H9 (cell line): ENCODE measurements at regions not wholly inside any gene's neighbourhood (a gene's known extent, or its start where the extent isn't known, plus 50 kb on each side); places are given as distances from the start of the nearest gene placed in this dataset.

Experiments used
- DNase-seq: peaks from one replicate; pipeline ENCODE4 v3.0.0-alpha.2; 2017
- H2AFZ ChIP-seq: one replicate; pipeline ENCODE4 v1.6.1; 2013; ENCODE audit warnings: mild to moderate bottlenecking, low read length, control low read depth, moderate library complexity
- H2AK5ac ChIP-seq: 2 replicates; pipeline ENCODE4 v1.6.1; 2013; ENCODE audit warnings: low read length, control low read depth, mixed read lengths; ENCODE audit not compliant: insufficient read length
- H2BK120ac ChIP-seq: one replicate; pipeline ENCODE4 v1.6.1; 2013; ENCODE audit warnings: low read depth, mild to moderate bottlenecking, low read length, control low read depth, inconsistent platforms; ENCODE audit not compliant: poor library complexity, severe bottlenecking
- H2BK12ac ChIP-seq: 2 replicates; pipeline ENCODE4 v1.6.1; 2013; ENCODE audit warnings: low read length, control low read depth, mixed read lengths, low read depth; ENCODE audit not compliant: insufficient read length
- H2BK15ac ChIP-seq: 2 replicates; pipeline ENCODE4 v1.6.1; 2013; ENCODE audit warnings: low read depth, low read length, control low read depth
- H2BK20ac ChIP-seq: one replicate; pipeline ENCODE4 v1.6.1; 2013; ENCODE audit warnings: low read depth, mild to moderate bottlenecking, low read length, control low read depth, inconsistent platforms; ENCODE audit not compliant: poor library complexity, severe bottlenecking
- H2BK5ac ChIP-seq: 2 replicates; pipeline ENCODE4 v1.6.1; 2013; ENCODE audit warnings: low read length, control low read depth, mixed read lengths; ENCODE audit not compliant: insufficient read length
- H3K14ac ChIP-seq: 2 replicates; pipeline ENCODE4 v1.6.1; 2013; ENCODE audit warnings: low read length, control low read depth; ENCODE audit not compliant: insufficient read depth
- H3K18ac ChIP-seq: 2 replicates; pipeline ENCODE4 v1.6.1; 2013; ENCODE audit warnings: low read depth, mild to moderate bottlenecking, mixed read lengths, low read length, control low read depth; ENCODE audit not compliant: insufficient read length
- H3K23ac ChIP-seq: 2 replicates; pipeline ENCODE4 v1.6.1; 2013; ENCODE audit warnings: low read length, control low read depth, mixed read lengths, low read depth; ENCODE audit not compliant: insufficient read length
- H3K23me2 ChIP-seq: 2 replicates; pipeline ENCODE4 v1.6.1; 2013; ENCODE audit warnings: low read depth, mild to moderate bottlenecking, mixed read lengths, low read length, control low read depth; ENCODE audit not compliant: insufficient read length, poor library complexity, severe bottlenecking
- H3K27ac ChIP-seq: 2 replicates; pipeline ENCODE4 v1.5.1; 2013; ENCODE audit warnings: low read length, control low read depth, mixed read lengths, low read depth; ENCODE audit not compliant: insufficient read length
- H3K27me3 ChIP-seq: 2 replicates; pipeline ENCODE4 v1.6.1; 2013; ENCODE audit warnings: low read length, control low read depth, inconsistent platforms; ENCODE audit not compliant: insufficient read depth
- H3K4ac ChIP-seq: 2 replicates; pipeline ENCODE4 v1.6.1; 2013; ENCODE audit warnings: low read depth, mild to moderate bottlenecking, control low read depth, inconsistent platforms, low read length, moderate library complexity
- H3K4me1 ChIP-seq: 2 replicates; pipeline ENCODE4 v1.6.1; 2013; ENCODE audit warnings: low read length, control low read depth, inconsistent platforms; ENCODE audit not compliant: insufficient read depth
- H3K4me2 ChIP-seq: 2 replicates; pipeline ENCODE4 v1.6.1; 2013; ENCODE audit warnings: low read length, control low read depth, mixed read lengths; ENCODE audit not compliant: insufficient read length, insufficient read depth
- H3K56ac ChIP-seq: 2 replicates; pipeline ENCODE4 v1.6.1; 2013; ENCODE audit warnings: low read depth, mild to moderate bottlenecking, mixed read lengths, low read length, control low read depth; ENCODE audit not compliant: insufficient read length
- H3K79me1 ChIP-seq: 2 replicates; pipeline ENCODE4 v1.6.1; 2013; ENCODE audit warnings: low read depth, mild to moderate bottlenecking, moderate library complexity, low read length, control low read depth, inconsistent platforms; ENCODE audit not compliant: insufficient read depth, poor library complexity, severe bottlenecking
- H3K79me2 ChIP-seq: 2 replicates; pipeline ENCODE4 v1.6.1; 2013; ENCODE audit warnings: low read length, control low read depth, inconsistent platforms; ENCODE audit not compliant: insufficient read depth
- H3K9ac ChIP-seq: 2 replicates; pipeline ENCODE4 v1.6.1; 2013; ENCODE audit warnings: low read length, control low read depth, mixed read lengths; ENCODE audit not compliant: insufficient read length; ENCODE audit errors: extremely low read depth
- H3K9me3 ChIP-seq: one replicate; pipeline ENCODE4 v1.6.1; 2013; ENCODE audit warnings: low read depth, low read length, inconsistent platforms; ENCODE audit not compliant: control insufficient read depth
- H3T11ph ChIP-seq: one replicate; pipeline ENCODE4 v1.6.1; 2013; ENCODE audit warnings: mild to moderate bottlenecking, low read length, control low read depth, inconsistent platforms
- H4K20me1 ChIP-seq: one replicate; pipeline ENCODE4 v1.6.1; 2013; ENCODE audit not compliant: control insufficient read depth, insufficient read length, insufficient read depth
- H4K5ac ChIP-seq: 2 replicates; pipeline ENCODE4 v1.6.1; 2013; ENCODE audit warnings: low read depth, mild to moderate bottlenecking, mixed read lengths, low read length, control low read depth; ENCODE audit not compliant: insufficient read length
- H4K8ac ChIP-seq: replicated peaks from 2 replicates; pipeline ENCODE4 v1.6.1; 2013; ENCODE audit warnings: low read length, control low read depth, mixed read lengths, low read depth; ENCODE audit not compliant: insufficient read length
- H4K91ac ChIP-seq: 2 replicates; pipeline ENCODE4 v1.6.1; 2013; ENCODE audit warnings: low read depth, mild to moderate bottlenecking, moderate library complexity, mixed read lengths, low read length, control low read depth; ENCODE audit not compliant: insufficient read length
- H3K27ac Mint-ChIP-seq, 3 experiments: 2 replicates in 2 of 3; 3 replicates in 1 of 3; pipeline ENCODE4 v1.8.0; 2020 to 2021; ENCODE audit warnings: mixed read lengths in 3 of 3, mild to moderate bottlenecking in 1 of 3, moderate library complexity in 1 of 3
- H3K27me3 Mint-ChIP-seq: 2 replicates; pipeline ENCODE4 v1.8.0; 2021; ENCODE audit warnings: low read depth, mild to moderate bottlenecking, moderate library complexity, mixed read lengths
- H3K36me3 Mint-ChIP-seq, 3 experiments: 2 replicates in 2 of 3; 3 replicates in 1 of 3; pipeline ENCODE4 v1.8.0; 2020 to 2021; ENCODE audit warnings: low read depth in 3 of 3, mixed read lengths in 3 of 3; ENCODE audit not compliant: insufficient read depth in 1 of 3
- H3K4me1 Mint-ChIP-seq, 2 experiments: 2 replicates each; pipeline ENCODE4 v1.8.0; 2020; ENCODE audit warnings: mixed read lengths in 2 of 2
- H3K4me3 Mint-ChIP-seq, 2 experiments: 2 replicates in 1 of 2; 3 replicates in 1 of 2; pipeline ENCODE4 v1.8.0; 2020 to 2021; ENCODE audit warnings: mild to moderate bottlenecking in 2 of 2, mixed read lengths in 2 of 2, moderate library complexity in 1 of 2
- H3K9me3 Mint-ChIP-seq, 2 experiments: 2 replicates in 1 of 2; 3 replicates in 1 of 2; pipeline ENCODE4 v1.8.0; 2020; ENCODE audit warnings: mild to moderate bottlenecking in 2 of 2, mixed read lengths in 2 of 2, moderate library complexity in 1 of 2
- CTCF ChIP-seq: fragments of 200-600 bp; sonication (generic); conservative IDR thresholded peaks from 3 replicates; pipeline ENCODE4 v1.8.0; 2021; ENCODE audit warnings: antibody characterized with exemption, mild to moderate bottlenecking
- WGBS: extraction: QIAGEN DNeasy Blood & Tissue Kit; methylation state at CpG from one replicate; pipeline ENCODE4 v1.1.7; 2013; ENCODE audit warnings: missing lambda C conversion rate, low lambda C conversion rate, mixed read lengths; ENCODE audit not compliant: insufficient read length; ENCODE audit errors: extremely low coverage; 5-methylcytosine and 5-hydroxymethylcytosine counted together

GRCh38 chr10:81524467-81524866, 350.5 kb upstream of the NRG3 start:
- Histone ChIP-seq H3K79me2 (no peaks in the 10 kb centered on the region), H3K79me1 (no peaks in the 10 kb centered on the region), H4K8ac (no peak overlapping the region), H3K9me3 (no peaks in the 10 kb centered on the region), H2BK12ac (no peak overlapping the region), H2AK5ac (no peak overlapping the region), H3T11ph (no peak overlapping the region), H3K23me2 (no peaks in the 10 kb centered on the region), H3K4me1 (no peaks in the 10 kb centered on the region), H3K56ac (no peak overlapping the region), H2BK15ac (no peak overlapping the region), H3K27ac (no peak overlapping the region), H2BK120ac (no peak overlapping the region), H3K23ac (no peak overlapping the region), H3K14ac (no peak overlapping the region), H3K4me2 (no peak overlapping the region), H3K4ac (no peak overlapping the region), H4K91ac (no peak overlapping the region), H3K27me3 (no peaks in the 10 kb centered on the region), H2AFZ (no peak overlapping the region), H2BK20ac (no peak overlapping the region), H4K5ac (no peak overlapping the region), H3K9ac (no peak overlapping the region), H4K20me1 (no peaks in the 10 kb centered on the region), H3K18ac (no peak overlapping the region), H2BK5ac (no peak overlapping the region)
- WGBS, result no CpG with 5 or more reads among the region's 2 CpGs
- TF ChIP-seq CTCF, result no peak
- no peaks in the 10 kb centered on the region for H3K4me1 Mint-ChIP-seq
- H3K27me3 Mint-ChIP-seq, result no peaks in the 10 kb centered on the region
- DNase-seq, result no peak
- H3K27ac Mint-ChIP-seq, result no peak overlapping the region
- peaks cover 0 to 3% (median 3%) of the 10 kb centered on the region in 3 experiments; a peak in 4 of 7 replicates for H3K36me3 Mint-ChIP-seq
- H3K4me3 Mint-ChIP-seq, result no peak overlapping the region
- peaks cover 6 to 13% of the 10 kb centered on the region in 2 experiments; a peak in 4 of 5 replicates for H3K9me3 Mint-ChIP-seq
